ENCODE measurements at regions not wholly inside any gene's neighbourhood (a gene's known extent, or its start where the extent isn't known, plus 50 kb on each side); places are given as distances from the start of the nearest gene placed in this dataset.

- TF ChIP-seq POLR2A (IDR thresholded peaks at IDR 0.05; ENCODE audit: borderline replicate concordance, extremely low read depth, insufficient read depth, insufficient read length) = no peak
- no peak for TF ChIP-seq CTCF (IDR thresholded peaks at IDR 0.05 in 2 of 3, conservative IDR thresholded peaks at IDR 0.05 in 1 of 3; ENCODE audit: borderline replicate concordance in 1 of 3, insufficient read depth in 1 of 3, low read depth in 2 of 3, low read length in 2 of 3)
- TF ChIP-seq SRF (IDR thresholded peaks at IDR 0.05; ENCODE audit: low read depth) = no peak
- TF ChIP-seq EZH2phosphoT487 (IDR thresholded peaks at IDR 0.05; ENCODE audit: borderline replicate concordance) = no peak
- no peak for TF ChIP-seq EZH2 (IDR thresholded peaks at IDR 0.05)
- TF ChIP-seq SIN3A (IDR thresholded peaks at IDR 0.05; ENCODE audit: low read depth) = no peak
- TF ChIP-seq MAX (IDR thresholded peaks at IDR 0.05) = no peak
- TF ChIP-seq, protein P1, sequence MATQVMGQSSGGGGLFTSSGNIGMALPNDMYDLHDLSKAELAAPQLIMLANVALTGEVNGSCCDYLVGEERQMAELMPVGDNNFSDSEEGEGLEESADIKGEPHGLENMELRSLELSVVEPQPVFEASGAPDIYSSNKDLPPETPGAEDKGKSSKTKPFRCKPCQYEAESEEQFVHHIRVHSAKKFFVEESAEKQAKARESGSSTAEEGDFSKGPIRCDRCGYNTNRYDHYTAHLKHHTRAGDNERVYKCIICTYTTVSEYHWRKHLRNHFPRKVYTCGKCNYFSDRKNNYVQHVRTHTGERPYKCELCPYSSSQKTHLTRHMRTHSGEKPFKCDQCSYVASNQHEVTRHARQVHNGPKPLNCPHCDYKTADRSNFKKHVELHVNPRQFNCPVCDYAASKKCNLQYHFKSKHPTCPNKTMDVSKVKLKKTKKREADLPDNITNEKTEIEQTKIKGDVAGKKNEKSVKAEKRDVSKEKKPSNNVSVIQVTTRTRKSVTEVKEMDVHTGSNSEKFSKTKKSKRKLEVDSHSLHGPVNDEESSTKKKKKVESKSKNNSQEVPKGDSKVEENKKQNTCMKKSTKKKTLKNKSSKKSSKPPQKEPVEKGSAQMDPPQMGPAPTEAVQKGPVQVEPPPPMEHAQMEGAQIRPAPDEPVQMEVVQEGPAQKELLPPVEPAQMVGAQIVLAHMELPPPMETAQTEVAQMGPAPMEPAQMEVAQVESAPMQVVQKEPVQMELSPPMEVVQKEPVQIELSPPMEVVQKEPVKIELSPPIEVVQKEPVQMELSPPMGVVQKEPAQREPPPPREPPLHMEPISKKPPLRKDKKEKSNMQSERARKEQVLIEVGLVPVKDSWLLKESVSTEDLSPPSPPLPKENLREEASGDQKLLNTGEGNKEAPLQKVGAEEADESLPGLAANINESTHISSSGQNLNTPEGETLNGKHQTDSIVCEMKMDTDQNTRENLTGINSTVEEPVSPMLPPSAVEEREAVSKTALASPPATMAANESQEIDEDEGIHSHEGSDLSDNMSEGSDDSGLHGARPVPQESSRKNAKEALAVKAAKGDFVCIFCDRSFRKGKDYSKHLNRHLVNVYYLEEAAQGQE (IDR thresholded peaks at IDR 0.05; ENCODE audit: low read depth) = no peak
- no peak for TF ChIP-seq POLR2AphosphoS5 (IDR thresholded peaks at IDR 0.05; ENCODE audit: low read depth, low read length)
- TF ChIP-seq, protein P2, sequence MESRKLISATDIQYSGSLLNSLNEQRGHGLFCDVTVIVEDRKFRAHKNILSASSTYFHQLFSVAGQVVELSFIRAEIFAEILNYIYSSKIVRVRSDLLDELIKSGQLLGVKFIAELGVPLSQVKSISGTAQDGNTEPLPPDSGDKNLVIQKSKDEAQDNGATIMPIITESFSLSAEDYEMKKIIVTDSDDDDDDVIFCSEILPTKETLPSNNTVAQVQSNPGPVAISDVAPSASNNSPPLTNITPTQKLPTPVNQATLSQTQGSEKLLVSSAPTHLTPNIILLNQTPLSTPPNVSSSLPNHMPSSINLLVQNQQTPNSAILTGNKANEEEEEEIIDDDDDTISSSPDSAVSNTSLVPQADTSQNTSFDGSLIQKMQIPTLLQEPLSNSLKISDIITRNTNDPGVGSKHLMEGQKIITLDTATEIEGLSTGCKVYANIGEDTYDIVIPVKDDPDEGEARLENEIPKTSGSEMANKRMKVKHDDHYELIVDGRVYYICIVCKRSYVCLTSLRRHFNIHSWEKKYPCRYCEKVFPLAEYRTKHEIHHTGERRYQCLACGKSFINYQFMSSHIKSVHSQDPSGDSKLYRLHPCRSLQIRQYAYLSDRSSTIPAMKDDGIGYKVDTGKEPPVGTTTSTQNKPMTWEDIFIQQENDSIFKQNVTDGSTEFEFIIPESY (IDR thresholded peaks at IDR 0.05; ENCODE audit: extremely low read depth, insufficient replicate concordance, low read length) = no peak
- TF ChIP-seq RAD21 (IDR thresholded peaks at IDR 0.05; ENCODE audit: low read depth) = no peak
Measured at GRCh38 chr2:236501026-236501425, 68.6 kb upstream of the ACKR3 start.
